ENCODE measurements at regions not wholly inside any gene's neighbourhood (a gene's known extent, or its start where the extent isn't known, plus 50 kb on each side); places are given as distances from the start of the nearest gene placed in this dataset.
"Not testable (repeated sequence)": the region's sequence is repeated elsewhere in the genome, so short reads cannot be mapped to it uniquely, and the experiment has no call there.

DNA sequence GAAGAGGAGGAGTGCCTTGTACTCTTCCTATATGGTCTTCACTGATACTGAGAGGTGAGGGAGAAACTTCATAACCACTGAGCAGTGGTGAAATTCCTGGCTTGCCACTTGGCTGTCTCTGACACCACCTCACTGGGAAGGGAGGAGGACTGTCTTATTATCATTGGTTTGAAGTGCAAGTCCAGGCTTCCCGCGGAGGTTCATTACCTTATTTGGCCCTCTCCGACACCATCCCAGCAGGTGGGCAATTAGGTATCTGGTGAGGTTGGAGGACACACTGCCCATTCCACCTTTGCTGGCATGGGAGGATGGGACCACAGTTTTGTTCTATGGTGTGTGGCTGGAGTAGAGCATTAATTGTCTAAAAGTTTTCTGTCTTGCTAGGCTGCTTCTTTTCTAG lies 206.1 kb downstream of the LHFPL1 start:
- Histone ChIP-seq H3K27ac (ENCODE audit: low read length) (no peak overlapping the region), H3K9me3 (ENCODE audit: insufficient read depth, low read length, severe bottlenecking) (no peaks in the 10 kb centered on the region), H3K27me3 (ENCODE audit: insufficient read depth, low read length, poor library complexity) (no peaks in the 10 kb centered on the region), H3K4me1 (ENCODE audit: insufficient read depth, low read length) (no peaks in the 10 kb centered on the region), H3K79me2 (ENCODE audit: insufficient read depth, low read length) (no peaks in the 10 kb centered on the region), H3K36me3 (ENCODE audit: insufficient read depth, low read length) (no peaks in the 10 kb centered on the region), H3K4me3 (ENCODE audit: low read depth in 1 of 2, low read length in 2 of 2) (no peak overlapping the region), H2AFZ (ENCODE audit: low read depth, low read length) (no peak overlapping the region), H3K4me2 (ENCODE audit: insufficient read depth, low read length) (no peak overlapping the region), H4K20me1 (ENCODE audit: insufficient read depth, low read length) (no peaks in the 10 kb centered on the region), H3K9ac (ENCODE audit: low read depth, low read length) (no peak overlapping the region)
- ATAC-seq (ENCODE audit: insufficient read depth, low read depth) (no peak), DNase-seq (no peak)
- TF ChIP-seq, protein P1, sequence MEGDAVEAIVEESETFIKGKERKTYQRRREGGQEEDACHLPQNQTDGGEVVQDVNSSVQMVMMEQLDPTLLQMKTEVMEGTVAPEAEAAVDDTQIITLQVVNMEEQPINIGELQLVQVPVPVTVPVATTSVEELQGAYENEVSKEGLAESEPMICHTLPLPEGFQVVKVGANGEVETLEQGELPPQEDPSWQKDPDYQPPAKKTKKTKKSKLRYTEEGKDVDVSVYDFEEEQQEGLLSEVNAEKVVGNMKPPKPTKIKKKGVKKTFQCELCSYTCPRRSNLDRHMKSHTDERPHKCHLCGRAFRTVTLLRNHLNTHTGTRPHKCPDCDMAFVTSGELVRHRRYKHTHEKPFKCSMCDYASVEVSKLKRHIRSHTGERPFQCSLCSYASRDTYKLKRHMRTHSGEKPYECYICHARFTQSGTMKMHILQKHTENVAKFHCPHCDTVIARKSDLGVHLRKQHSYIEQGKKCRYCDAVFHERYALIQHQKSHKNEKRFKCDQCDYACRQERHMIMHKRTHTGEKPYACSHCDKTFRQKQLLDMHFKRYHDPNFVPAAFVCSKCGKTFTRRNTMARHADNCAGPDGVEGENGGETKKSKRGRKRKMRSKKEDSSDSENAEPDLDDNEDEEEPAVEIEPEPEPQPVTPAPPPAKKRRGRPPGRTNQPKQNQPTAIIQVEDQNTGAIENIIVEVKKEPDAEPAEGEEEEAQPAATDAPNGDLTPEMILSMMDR (IDR thresholded peaks at IDR 0.05; ENCODE audit: borderline replicate concordance, extremely low read depth, low read length, poor library complexity, severe bottlenecking): no peak
- TF ChIP-seq EZH2 (IDR thresholded peaks at IDR 0.05; ENCODE audit: borderline replicate concordance, low read depth, low read length, severe bottlenecking): no peak

- ATAC-seq (ENCODE audit: insufficient read depth, low read depth) (no peak), DNase-seq (no peak)
- Histone ChIP-seq H3K36me3 (ENCODE audit: insufficient read depth, low read length) (no peaks in the 10 kb centered on the region), H3K4me3 (ENCODE audit: low read depth in 1 of 2, low read length in 2 of 2) (no peak overlapping the region), H3K4me2 (ENCODE audit: insufficient read depth, low read length) (no peak overlapping the region), H3K4me1 (ENCODE audit: insufficient read depth, low read length) (no peaks in the 10 kb centered on the region), H4K20me1 (ENCODE audit: insufficient read depth, low read length) (no peaks in the 10 kb centered on the region), H3K27me3 (ENCODE audit: insufficient read depth, low read length, poor library complexity) (no peaks in the 10 kb centered on the region), H3K27ac (ENCODE audit: low read length) (no peak overlapping the region), H3K9me3 (ENCODE audit: insufficient read depth, low read length, severe bottlenecking) (no peaks in the 10 kb centered on the region), H3K79me2 (ENCODE audit: insufficient read depth, low read length) (no peaks in the 10 kb centered on the region), H3K9ac (ENCODE audit: low read depth, low read length) (no peak overlapping the region), H2AFZ (ENCODE audit: low read depth, low read length) (no peak overlapping the region)
- TF ChIP-seq, protein P1 (IDR thresholded peaks at IDR 0.05; ENCODE audit: borderline replicate concordance, extremely low read depth, low read length, poor library complexity, severe bottlenecking): no peak
Observed at GRCh38 chrX:112470551-112470950, 209.2 kb downstream of the LHFPL1 start.

GRCh38 chrX:112461949-112462450 lies 217.7 kb downstream of the LHFPL1 start:
- H2AFZ ChIP-seq (ENCODE audit: low read depth, low read length); DNase-seq; H4K20me1 ChIP-seq (ENCODE audit: insufficient read depth, low read length); ATAC-seq (ENCODE audit: insufficient read depth, low read depth); H3K79me2 ChIP-seq (ENCODE audit: insufficient read depth, low read length); H3K4me3 ChIP-seq (ENCODE audit: low read depth in 1 of 2, low read length in 2 of 2); H3K4me2 ChIP-seq (ENCODE audit: insufficient read depth, low read length); H3K9me3 ChIP-seq (ENCODE audit: insufficient read depth, low read length, severe bottlenecking); H3K27me3 ChIP-seq (ENCODE audit: insufficient read depth, low read length, poor library complexity); H3K4me1 ChIP-seq (ENCODE audit: insufficient read depth, low read length); H3K36me3 ChIP-seq (ENCODE audit: insufficient read depth, low read length); H3K9ac ChIP-seq (ENCODE audit: low read depth, low read length); H3K27ac ChIP-seq (ENCODE audit: low read length): not testable (repeated sequence)

DNA sequence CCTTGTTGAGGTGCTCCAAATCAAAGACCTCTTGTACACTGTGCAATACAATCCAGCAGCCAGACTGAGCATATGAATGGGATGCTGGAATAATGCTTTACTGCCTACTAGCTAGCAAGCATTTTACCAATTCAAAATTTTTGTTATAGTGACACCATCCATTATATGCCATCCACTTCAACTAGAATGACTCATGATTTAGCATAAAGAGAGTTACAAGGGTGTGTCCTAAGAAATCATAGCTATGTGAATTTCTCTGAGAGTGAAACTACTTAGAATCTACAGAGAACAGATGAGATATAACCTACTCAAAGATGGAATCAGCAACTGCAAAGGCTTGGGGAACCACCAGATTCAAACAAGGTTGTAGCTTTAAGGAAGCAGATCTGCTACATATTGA lies 221.9 kb downstream of the LHFPL1 start:
- Histone ChIP-seq H3K9me3 (ENCODE audit: insufficient read depth, low read length, severe bottlenecking) (no peaks in the 10 kb centered on the region), H3K27me3 (ENCODE audit: insufficient read depth, low read length, poor library complexity) (no peaks in the 10 kb centered on the region), H3K36me3 (ENCODE audit: insufficient read depth, low read length) (no peaks in the 10 kb centered on the region), H2AFZ (ENCODE audit: low read depth, low read length) (no peak overlapping the region), H3K79me2 (ENCODE audit: insufficient read depth, low read length) (no peaks in the 10 kb centered on the region), H3K4me3 (ENCODE audit: low read depth in 1 of 2, low read length in 2 of 2) (no peak overlapping the region), H3K9ac (ENCODE audit: low read depth, low read length) (no peak overlapping the region), H3K4me1 (ENCODE audit: insufficient read depth, low read length) (no peaks in the 10 kb centered on the region), H3K4me2 (ENCODE audit: insufficient read depth, low read length) (no peak overlapping the region), H4K20me1 (ENCODE audit: insufficient read depth, low read length) (no peaks in the 10 kb centered on the region), H3K27ac (ENCODE audit: low read length) (no peak overlapping the region)
- no peak for DNase-seq
- TF ChIP-seq, protein P1 (IDR thresholded peaks at IDR 0.05; ENCODE audit: borderline replicate concordance, extremely low read depth, low read length, poor library complexity, severe bottlenecking): no peak
- no peak for TF ChIP-seq EZH2 (IDR thresholded peaks at IDR 0.05; ENCODE audit: borderline replicate concordance, low read depth, low read length, severe bottlenecking)
- ATAC-seq (ENCODE audit: insufficient read depth, low read depth): no peak
